GM12873 (cell line): ENCODE measurements at regions not wholly inside any gene's neighbourhood (a gene's known extent, or its start where the extent isn't known, plus 50 kb on each side); places are given as distances from the start of the nearest gene placed in this dataset.

Experiments used
- CTCF ChIP-seq: IDR thresholded peaks from 2 replicates; pipeline ENCODE4 v1.5.1; 2012; ENCODE audit warnings: low read depth, mild to moderate bottlenecking, moderate library complexity, low read length, control low read depth; ENCODE audit not compliant: insufficient read depth; ENCODE audit errors: missing control alignments

- no peak for TF ChIP-seq CTCF
Observed at GRCh38 chr7:33816106-33816505, 89.2 kb upstream of the BMPER start.

- no peak for TF ChIP-seq CTCF
Observed at GRCh38 chr7:33819658-33820057, 85.7 kb upstream of the BMPER start.

GRCh38 chr7:33820206-33820605 is 85.1 kb upstream of the BMPER start:
- TF ChIP-seq CTCF = no peak

- no peak for TF ChIP-seq CTCF
Observed at GRCh38 chr7:33821970-33822369, 83.4 kb upstream of the BMPER start.

- TF ChIP-seq CTCF = no peak
Observed at GRCh38 chr7:33823913-33824312, 81.4 kb upstream of the BMPER start.

- no peak for TF ChIP-seq CTCF
Observed at GRCh38 chr7:33824911-33825459, 80.4 kb upstream of the BMPER start.

- TF ChIP-seq CTCF = no peak
Observed at GRCh38 chr7:33825644-33826043, 79.7 kb upstream of the BMPER start.
